H1 (cell line): ENCODE measurements at regions not wholly inside any gene's neighbourhood (a gene's known extent, or its start where the extent isn't known, plus 50 kb on each side); places are given as distances from the start of the nearest gene placed in this dataset.

Source experiments
- CBX5 ChIP-seq: fragments of 300-800, 300-1000 bp; sonication (generic); IDR thresholded peaks from 2 replicates; pipeline ENCODE4 v1.7.1; 2016; ENCODE audit warnings: antibody characterized with exemption, low read length, low read depth
- GTF2F1 ChIP-seq: IDR thresholded peaks from 2 replicates; pipeline ENCODE4 v1.6.1; 2012; ENCODE audit warnings: low read depth, low read length, improper control_type of control experiment, borderline replicate concordance
- RNF2 ChIP-seq: fragments of 200-900, 300-1000 bp; sonication (generic); IDR thresholded peaks from 2 replicates; pipeline ENCODE4 v1.7.1; 2016; ENCODE audit warnings: borderline replicate concordance, low read depth, mild to moderate bottlenecking, antibody characterized with exemption, low read length; ENCODE audit not compliant: poor library complexity, severe bottlenecking; ENCODE audit errors: missing control alignments
- SP2 ChIP-seq: IDR thresholded peaks from 2 replicates; pipeline ENCODE4 v1.6.1; 2012; ENCODE audit warnings: mild to moderate bottlenecking, low read length, inconsistent platforms
- TAF1 ChIP-seq: IDR thresholded peaks from 2 replicates; pipeline ENCODE4 v1.6.1; 2011; ENCODE audit warnings: mild to moderate bottlenecking, low read depth, low read length
- ZNF274 ChIP-seq: IDR thresholded peaks from 2 replicates; pipeline ENCODE4 v1.7.0; 2012; ENCODE audit warnings: low read length, borderline replicate concordance; ENCODE audit errors: extremely low read depth
- TF ChIP-seq, protein P1 (sequence below), 3 experiments: IDR thresholded peaks; 1 replicate in 2 of 3; 2 replicates in 1 of 3; pipeline versions ENCODE4 v1.5.1 to v1.6.1; 2011; ENCODE audit warnings: low read length in 3 of 3, mild to moderate bottlenecking in 3 of 3, inconsistent platforms in 2 of 3, low read depth in 1 of 3, moderate library complexity in 1 of 3; ENCODE audit not compliant: insufficient read depth in 1 of 3; ENCODE audit errors: control extremely low read depth in 1 of 3
- TF ChIP-seq, protein P2 (sequence below): IDR thresholded peaks from 2 replicates; pipeline ENCODE4 v1.6.1; 2011; ENCODE audit warnings: low read length, improper control_type of control experiment
- TF ChIP-seq, protein P3 (sequence below): IDR thresholded peaks from 2 replicates; pipeline ENCODE4 v1.6.1; 2011; ENCODE audit warnings: low read depth, mild to moderate bottlenecking, low read length; ENCODE audit not compliant: insufficient read depth

DNA sequence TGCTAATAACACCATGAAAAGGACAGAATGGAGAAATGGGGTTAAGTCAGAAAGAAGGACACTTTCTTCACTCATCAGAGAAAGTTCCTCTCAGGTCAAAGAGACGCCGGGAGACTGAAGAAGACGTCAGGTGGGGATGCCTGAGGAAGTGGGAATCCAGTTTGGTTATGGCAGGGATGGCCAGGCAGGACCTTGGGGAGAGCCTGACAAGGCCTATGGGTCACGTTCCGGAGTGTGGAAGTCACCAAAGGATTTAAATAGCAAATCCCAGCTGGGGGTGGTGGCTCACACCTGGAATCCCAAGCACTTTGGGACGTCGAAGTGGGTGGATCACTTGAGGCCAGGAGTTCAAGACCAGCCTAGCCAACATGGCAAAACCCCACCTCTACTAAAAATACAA lies 432.7 kb upstream of the SMIM21 start:
- TF ChIP-seq, protein P1, sequence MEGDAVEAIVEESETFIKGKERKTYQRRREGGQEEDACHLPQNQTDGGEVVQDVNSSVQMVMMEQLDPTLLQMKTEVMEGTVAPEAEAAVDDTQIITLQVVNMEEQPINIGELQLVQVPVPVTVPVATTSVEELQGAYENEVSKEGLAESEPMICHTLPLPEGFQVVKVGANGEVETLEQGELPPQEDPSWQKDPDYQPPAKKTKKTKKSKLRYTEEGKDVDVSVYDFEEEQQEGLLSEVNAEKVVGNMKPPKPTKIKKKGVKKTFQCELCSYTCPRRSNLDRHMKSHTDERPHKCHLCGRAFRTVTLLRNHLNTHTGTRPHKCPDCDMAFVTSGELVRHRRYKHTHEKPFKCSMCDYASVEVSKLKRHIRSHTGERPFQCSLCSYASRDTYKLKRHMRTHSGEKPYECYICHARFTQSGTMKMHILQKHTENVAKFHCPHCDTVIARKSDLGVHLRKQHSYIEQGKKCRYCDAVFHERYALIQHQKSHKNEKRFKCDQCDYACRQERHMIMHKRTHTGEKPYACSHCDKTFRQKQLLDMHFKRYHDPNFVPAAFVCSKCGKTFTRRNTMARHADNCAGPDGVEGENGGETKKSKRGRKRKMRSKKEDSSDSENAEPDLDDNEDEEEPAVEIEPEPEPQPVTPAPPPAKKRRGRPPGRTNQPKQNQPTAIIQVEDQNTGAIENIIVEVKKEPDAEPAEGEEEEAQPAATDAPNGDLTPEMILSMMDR (IDR thresholded peaks at IDR 0.05; ENCODE audit: control extremely low read depth in 1 of 3, insufficient read depth in 1 of 3, low read depth in 1 of 3, low read length in 3 of 3): no peak
- TF ChIP-seq, protein P2, sequence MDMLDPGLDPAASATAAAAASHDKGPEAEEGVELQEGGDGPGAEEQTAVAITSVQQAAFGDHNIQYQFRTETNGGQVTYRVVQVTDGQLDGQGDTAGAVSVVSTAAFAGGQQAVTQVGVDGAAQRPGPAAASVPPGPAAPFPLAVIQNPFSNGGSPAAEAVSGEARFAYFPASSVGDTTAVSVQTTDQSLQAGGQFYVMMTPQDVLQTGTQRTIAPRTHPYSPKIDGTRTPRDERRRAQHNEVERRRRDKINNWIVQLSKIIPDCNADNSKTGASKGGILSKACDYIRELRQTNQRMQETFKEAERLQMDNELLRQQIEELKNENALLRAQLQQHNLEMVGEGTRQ: no peak
- TF ChIP-seq GTF2F1: no peak
- TF ChIP-seq SP2: no peak
- TF ChIP-seq, protein P3, sequence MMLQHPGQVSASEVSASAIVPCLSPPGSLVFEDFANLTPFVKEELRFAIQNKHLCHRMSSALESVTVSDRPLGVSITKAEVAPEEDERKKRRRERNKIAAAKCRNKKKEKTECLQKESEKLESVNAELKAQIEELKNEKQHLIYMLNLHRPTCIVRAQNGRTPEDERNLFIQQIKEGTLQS: no peak
- no peak for TF ChIP-seq ZNF274
- no peak for TF ChIP-seq TAF1
- TF ChIP-seq RNF2: no peak
- TF ChIP-seq CBX5: no peak
